ENCODE measurements at regions not wholly inside any gene's neighbourhood (a gene's known extent, or its start where the extent isn't known, plus 50 kb on each side); places are given as distances from the start of the nearest gene placed in this dataset.
"Not testable (repeated sequence)": the region's sequence is repeated elsewhere in the genome, so short reads cannot be mapped to it uniquely, and the experiment has no call there.

GRCh38 chr10:61280303-61280702 is 172.9 kb downstream of the TMEM26 start:
- DNase-seq = no peak
- intact Hi-C loops (cut with DNase I) = loop anchor here (10.0 kb wide), 1 partner anchor 316 kb away; no protein-coding TSS in a partner anchor

GRCh38 chr10:61279400-61279799 is 173.8 kb downstream of the TMEM26 start:
- intact Hi-C loops (cut with DNase I) = no loop called here
- DNase-seq = no peak

GRCh38 chr10:61278556-61278955 is 174.6 kb downstream of the TMEM26 start:
- no peak for DNase-seq
- intact Hi-C loops (cut with DNase I) = no loop called here

GRCh38 chr10:61272781-61273180 is 180.4 kb downstream of the TMEM26 start:
- no peak for DNase-seq
- intact Hi-C loops (cut with DNase I) = no loop called here

- DNase-seq = no peak
- intact Hi-C loops (cut with DNase I) = no loop called here
Measured at GRCh38 chr10:61271127-61271780, 181.9 kb downstream of the TMEM26 start.

GRCh38 chr10:61263518-61263917 is 189.7 kb downstream of the TMEM26 start:
- intact Hi-C loops (cut with DNase I) = no loop called here
- no peak for DNase-seq

- DNase-seq = no peak
- intact Hi-C loops (cut with DNase I) = no loop called here
Measured at GRCh38 chr10:61262486-61263261, 190.5 kb downstream of the TMEM26 start.

GRCh38 chr10:61257956-61258496 is 195.2 kb downstream of the TMEM26 start:
- DNase-seq = no peak
- intact Hi-C loops (cut with DNase I) = no loop called here

- peak in 1 of 10 donors; percentile 78 for DNase-seq
- intact Hi-C loops (cut with DNase I) = no loop called here
Measured at GRCh38 chr10:61257136-61257535, 196.0 kb downstream of the TMEM26 start.

GRCh38 chr10:61252326-61252725 is 200.9 kb downstream of the TMEM26 start:
- intact Hi-C loops (cut with DNase I); DNase-seq: not testable (repeated sequence)

- intact Hi-C loops (cut with DNase I) = no loop called here
- DNase-seq = no peak
Measured at GRCh38 chr10:61251089-61251488, 202.1 kb downstream of the TMEM26 start.

- DNase-seq = no peak
- intact Hi-C loops (cut with DNase I) = no loop called here
Measured at GRCh38 chr10:61250131-61250530, 203.1 kb downstream of the TMEM26 start.

GRCh38 chr10:61248013-61248412 is 205.2 kb downstream of the TMEM26 start:
- intact Hi-C loops (cut with DNase I) = no loop called here
- DNase-seq = no peak

GRCh38 chr10:61244261-61244775 is 208.9 kb downstream of the TMEM26 start:
- DNase-seq = no peak
- intact Hi-C loops (cut with DNase I) = no loop called here

GRCh38 chr10:61232780-61233179 is 220.4 kb downstream of the TMEM26 start:
- DNase-seq = no peak
- intact Hi-C loops (cut with DNase I) = no loop called here

- no peak for DNase-seq
- intact Hi-C loops (cut with DNase I) = no loop called here
Measured at GRCh38 chr10:61225939-61226338, 227.2 kb downstream of the TMEM26 start.

- no peak for DNase-seq
- intact Hi-C loops (cut with DNase I) = no loop called here
Measured at GRCh38 chr10:61223576-61223975, 229.6 kb downstream of the TMEM26 start.

GRCh38 chr10:61219696-61220095 is 233.5 kb downstream of the TMEM26 start:
- intact Hi-C loops (cut with DNase I) = no loop called here
- DNase-seq = no peak

GRCh38 chr10:61217851-61218565 is 235.2 kb downstream of the TMEM26 start:
- intact Hi-C loops (cut with DNase I) = no loop called here
- no peak for DNase-seq

- no peak for DNase-seq
Measured at GRCh38 chr10:61215246-61215645, 237.9 kb downstream of the TMEM26 start.

GRCh38 chr10:61211468-61211867 is 241.7 kb downstream of the TMEM26 start:
- DNase-seq = no peak
- intact Hi-C loops (cut with DNase I) = no loop called here

More at GRCh38 chr10:61215246-61215645, 237.9 kb downstream of the TMEM26 start:
- intact Hi-C loops (cut with DNase I) = no loop called here
